Lower leg skin (tissue), 3 donors: ENCODE measurements at regions not wholly inside any gene's neighbourhood (a gene's known extent, or its start where the extent isn't known, plus 50 kb on each side); places are given as distances from the start of the nearest gene placed in this dataset.

ENCODE experiments used
- POLR2A ChIP-seq, 2 donors: fragments of 450-650 bp; IDR thresholded peaks; one replicate each; pipeline ENCODE4 v1.6.1; 2016 to 2017; ENCODE audit warnings: antibody characterized with exemption in 2 of 2, mild to moderate bottlenecking in 1 of 2, moderate library complexity in 1 of 2
- TF ChIP-seq, protein P1 (sequence below), 3 donors: fragments of 450-650 bp; IDR thresholded peaks; one replicate each; pipeline ENCODE4 v1.5.1; 2016; ENCODE audit warnings: antibody characterized with exemption in 3 of 3, mild to moderate bottlenecking in 3 of 3, moderate library complexity in 2 of 3

GRCh38 chr4:31022702-31023101 lies 302.5 kb downstream of the PCDH7 start:
- no peak for TF ChIP-seq POLR2A (IDR thresholded peaks at IDR 0.05)
- TF ChIP-seq, protein P1, sequence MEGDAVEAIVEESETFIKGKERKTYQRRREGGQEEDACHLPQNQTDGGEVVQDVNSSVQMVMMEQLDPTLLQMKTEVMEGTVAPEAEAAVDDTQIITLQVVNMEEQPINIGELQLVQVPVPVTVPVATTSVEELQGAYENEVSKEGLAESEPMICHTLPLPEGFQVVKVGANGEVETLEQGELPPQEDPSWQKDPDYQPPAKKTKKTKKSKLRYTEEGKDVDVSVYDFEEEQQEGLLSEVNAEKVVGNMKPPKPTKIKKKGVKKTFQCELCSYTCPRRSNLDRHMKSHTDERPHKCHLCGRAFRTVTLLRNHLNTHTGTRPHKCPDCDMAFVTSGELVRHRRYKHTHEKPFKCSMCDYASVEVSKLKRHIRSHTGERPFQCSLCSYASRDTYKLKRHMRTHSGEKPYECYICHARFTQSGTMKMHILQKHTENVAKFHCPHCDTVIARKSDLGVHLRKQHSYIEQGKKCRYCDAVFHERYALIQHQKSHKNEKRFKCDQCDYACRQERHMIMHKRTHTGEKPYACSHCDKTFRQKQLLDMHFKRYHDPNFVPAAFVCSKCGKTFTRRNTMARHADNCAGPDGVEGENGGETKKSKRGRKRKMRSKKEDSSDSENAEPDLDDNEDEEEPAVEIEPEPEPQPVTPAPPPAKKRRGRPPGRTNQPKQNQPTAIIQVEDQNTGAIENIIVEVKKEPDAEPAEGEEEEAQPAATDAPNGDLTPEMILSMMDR (IDR thresholded peaks at IDR 0.05) = no peak
